Left lung (tissue), 4 donors: ENCODE measurements at regions not wholly inside any gene's neighbourhood (a gene's known extent, or its start where the extent isn't known, plus 50 kb on each side); places are given as distances from the start of the nearest gene placed in this dataset.

Source experiments
- ATAC-seq: fragments of 200-7000 bp; cut with Tn5 transposase; one replicate; pipeline ENCODE4 v1.9.1; 2020; ENCODE audit warnings: moderate library complexity
- DNase-seq, 4 donors: peaks; one replicate each; pipeline ENCODE4 v3.0.0-alpha.2; 2013 to 2020
- H3K27ac ChIP-seq, 2 donors: fragments of 200-600 bp; sonication (generic) in 1 of 2; one replicate each; pipeline versions ENCODE4 v1.5.0 to v1.8.0; 2020 to 2021
- H3K27me3 ChIP-seq, 2 donors: fragments of 200-600 bp; sonication (generic) in 1 of 2; one replicate each; pipeline versions ENCODE4 v1.5.0 to v1.8.0; 2020 to 2021
- H3K36me3 ChIP-seq, 2 donors: fragments of 200-600 bp; sonication (generic) in 1 of 2; one replicate each; pipeline versions ENCODE4 v1.5.0 to v1.8.0; 2020 to 2021
- H3K4me1 ChIP-seq, 2 donors: fragments of 200-600 bp; one replicate each; pipeline ENCODE4 v1.8.0; 2021
- H3K4me3 ChIP-seq, 2 donors: fragments of 200-600 bp; sonication (generic) in 1 of 2; one replicate each; pipeline versions ENCODE4 v1.5.0 to v1.8.0; 2020 to 2021; ENCODE audit warnings: mild to moderate bottlenecking in 1 of 2
- H3K9me3 ChIP-seq, 2 donors: fragments of 200-600 bp; sonication (generic) in 1 of 2; one replicate each; pipeline versions ENCODE4 v1.5.0 to v1.8.0; 2020 to 2021
- intact Hi-C, 2 donors: fragments of 100-400 bp; cut with DNase I; formaldehyde crosslinking; loops; one replicate each; pipeline versions ENCODE4 v1.11.2 to v1.14.2; 2022
- TF ChIP-seq, protein P1 (sequence below), 2 donors: fragments of 200-600 bp; sonication (generic) in 1 of 2; IDR thresholded peaks; one replicate each; pipeline versions ENCODE4 v1.5.0 to v1.8.0; 2021; ENCODE audit warnings: antibody characterized with exemption in 2 of 2
- donor health status: DM: no; HTN: yes; CAD: no.
- donor health status: DM: no; HTN: no; CAD: no.

DNA sequence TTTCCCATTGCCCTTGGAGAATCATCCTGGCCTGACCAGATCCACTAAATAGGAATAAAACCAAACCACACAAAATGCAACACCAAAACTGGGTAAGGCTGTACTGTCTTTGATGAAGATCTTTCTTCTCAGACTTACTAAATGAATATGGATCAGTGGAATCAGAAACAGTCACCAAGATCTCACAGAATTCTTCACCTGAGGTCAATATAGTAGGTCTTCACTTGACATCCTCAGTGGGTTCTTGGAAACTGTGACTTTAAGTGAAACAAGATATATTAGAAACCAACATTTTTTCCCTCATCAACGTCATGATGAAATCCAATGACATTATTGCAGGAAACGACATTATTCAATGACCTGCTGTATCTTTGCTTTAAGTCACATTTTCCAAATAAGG, 526.2 kb downstream of the FUT8 start:
- no peaks in the 10 kb centered on the region for H3K27me3 ChIP-seq
- intact Hi-C loops = no loop called here
- no peaks in the 10 kb centered on the region for H3K36me3 ChIP-seq
- no peaks in the 10 kb centered on the region for H3K9me3 ChIP-seq
- H3K4me1 ChIP-seq = no peaks in the 10 kb centered on the region
- ATAC-seq = no peak
- DNase-seq = no peak
- TF ChIP-seq, protein P1, sequence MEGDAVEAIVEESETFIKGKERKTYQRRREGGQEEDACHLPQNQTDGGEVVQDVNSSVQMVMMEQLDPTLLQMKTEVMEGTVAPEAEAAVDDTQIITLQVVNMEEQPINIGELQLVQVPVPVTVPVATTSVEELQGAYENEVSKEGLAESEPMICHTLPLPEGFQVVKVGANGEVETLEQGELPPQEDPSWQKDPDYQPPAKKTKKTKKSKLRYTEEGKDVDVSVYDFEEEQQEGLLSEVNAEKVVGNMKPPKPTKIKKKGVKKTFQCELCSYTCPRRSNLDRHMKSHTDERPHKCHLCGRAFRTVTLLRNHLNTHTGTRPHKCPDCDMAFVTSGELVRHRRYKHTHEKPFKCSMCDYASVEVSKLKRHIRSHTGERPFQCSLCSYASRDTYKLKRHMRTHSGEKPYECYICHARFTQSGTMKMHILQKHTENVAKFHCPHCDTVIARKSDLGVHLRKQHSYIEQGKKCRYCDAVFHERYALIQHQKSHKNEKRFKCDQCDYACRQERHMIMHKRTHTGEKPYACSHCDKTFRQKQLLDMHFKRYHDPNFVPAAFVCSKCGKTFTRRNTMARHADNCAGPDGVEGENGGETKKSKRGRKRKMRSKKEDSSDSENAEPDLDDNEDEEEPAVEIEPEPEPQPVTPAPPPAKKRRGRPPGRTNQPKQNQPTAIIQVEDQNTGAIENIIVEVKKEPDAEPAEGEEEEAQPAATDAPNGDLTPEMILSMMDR (IDR thresholded peaks at IDR 0.05) = no peak
- no peak overlapping the region for H3K4me3 ChIP-seq
- no peak overlapping the region for H3K27ac ChIP-seq

- no peaks in the 10 kb centered on the region for H3K36me3 ChIP-seq
- H3K27me3 ChIP-seq = no peaks in the 10 kb centered on the region
- intact Hi-C loops = no loop called here
- ATAC-seq (no peak), DNase-seq (no peak)
- H3K27ac ChIP-seq = no peak overlapping the region
- TF ChIP-seq, protein P1 (IDR thresholded peaks at IDR 0.05) = no peak
- no peaks in the 10 kb centered on the region for H3K4me1 ChIP-seq
- H3K9me3 ChIP-seq = no peaks in the 10 kb centered on the region
- H3K4me3 ChIP-seq = no peak overlapping the region
These were observed 526.7 kb downstream of the FUT8 start for GRCh38 chr14:65939184-65939583.

DNA sequence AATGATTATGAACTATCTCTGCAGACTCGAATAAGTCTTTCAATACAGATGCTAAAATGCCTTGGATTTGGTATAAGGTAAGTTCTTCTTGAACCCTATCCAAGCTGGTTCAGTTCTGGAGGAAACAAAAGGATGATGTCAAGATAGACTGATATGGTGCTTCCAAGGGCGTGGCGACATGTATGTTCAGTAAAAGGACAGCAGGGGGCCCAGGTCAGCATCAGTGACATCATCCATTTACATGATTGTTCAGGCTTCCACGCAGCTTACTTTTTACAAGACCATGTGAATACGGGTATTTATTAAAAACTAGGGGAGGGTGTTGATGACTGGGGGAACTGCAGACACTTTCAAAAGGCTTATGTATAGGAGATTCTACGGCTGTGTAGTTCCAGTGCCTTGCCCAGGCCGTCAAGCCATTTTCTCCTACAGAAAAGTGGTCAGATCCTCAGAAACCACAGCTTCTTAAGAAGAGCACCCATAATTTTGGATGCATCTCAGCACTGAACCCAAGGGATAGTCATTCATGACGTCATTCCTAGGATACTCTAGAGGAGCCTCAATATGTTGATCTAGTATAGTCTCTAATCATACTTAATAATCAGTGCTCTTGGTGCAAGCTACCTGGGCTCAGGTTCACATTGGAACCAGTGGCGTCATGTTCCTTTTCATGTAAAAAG, 527.7 kb downstream of the FUT8 start:
- TF ChIP-seq, protein P1 (IDR thresholded peaks at IDR 0.05) = no peak
- DNase-seq = no peak
- no peak for ATAC-seq
- H3K27me3 ChIP-seq = no peaks in the 10 kb centered on the region
- no peaks in the 10 kb centered on the region for H3K4me1 ChIP-seq
- no peaks in the 10 kb centered on the region for H3K36me3 ChIP-seq
- H3K9me3 ChIP-seq = no peaks in the 10 kb centered on the region
- H3K27ac ChIP-seq = no peak overlapping the region
- no peak overlapping the region for H3K4me3 ChIP-seq
- intact Hi-C loops = no loop called here

DNA sequence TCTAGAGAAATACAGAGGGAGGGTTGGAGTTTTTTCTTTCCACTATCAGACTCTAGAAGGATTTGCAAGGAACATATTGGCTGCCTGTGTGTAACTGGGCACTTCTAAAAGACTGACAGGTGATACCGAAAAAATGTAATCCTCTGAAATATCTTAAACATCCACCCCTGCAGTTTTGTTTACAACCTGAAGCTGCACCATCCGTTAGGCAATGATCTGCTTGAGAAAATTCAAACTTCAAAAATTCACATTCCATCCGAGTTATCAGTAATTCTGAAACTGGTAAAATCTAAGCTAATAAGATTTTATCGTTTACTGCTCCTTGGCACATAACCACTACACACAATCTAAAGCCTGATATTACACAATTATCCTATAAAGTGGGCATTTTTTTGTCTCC, 528.6 kb downstream of the FUT8 start:
- TF ChIP-seq, protein P1 (IDR thresholded peaks at IDR 0.05) = no peak
- Histone ChIP-seq H3K4me1 (no peaks in the 10 kb centered on the region), H3K9me3 (no peaks in the 10 kb centered on the region), H3K4me3 (no peak overlapping the region), H3K27me3 (no peaks in the 10 kb centered on the region), H3K36me3 (no peaks in the 10 kb centered on the region), H3K27ac (no peak overlapping the region)
- intact Hi-C loops = no loop called here
- no peak for ATAC-seq
- no peak for DNase-seq

DNA sequence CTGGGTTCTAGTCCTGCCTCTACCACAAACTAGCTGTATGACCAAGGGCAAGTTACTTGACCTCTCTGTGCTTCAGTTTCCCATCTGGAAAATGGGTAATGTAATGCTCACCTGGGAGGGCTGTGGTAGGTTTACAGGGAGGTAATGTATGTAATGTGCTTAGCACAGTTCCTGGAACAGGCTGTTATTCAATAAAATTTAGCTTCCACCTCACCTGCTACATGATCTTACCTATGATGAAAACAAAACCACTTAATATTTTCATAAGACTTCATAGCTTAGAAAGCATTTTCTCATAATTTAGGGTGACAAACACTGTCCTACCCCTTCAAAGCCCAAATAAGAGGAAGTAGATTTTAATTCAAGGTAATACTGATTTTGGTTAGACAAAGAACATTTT, 530.6 kb downstream of the FUT8 start:
- Histone ChIP-seq H3K9me3 (no peaks in the 10 kb centered on the region), H3K4me1 (no peaks in the 10 kb centered on the region), H3K27ac (no peak overlapping the region), H3K4me3 (no peak overlapping the region), H3K27me3 (peaks cover 0 to 9% of the 10 kb centered on the region in 2 donors), H3K36me3 (no peaks in the 10 kb centered on the region)
- intact Hi-C loops = no loop called here
- ATAC-seq = no peak
- TF ChIP-seq, protein P1 (IDR thresholded peaks at IDR 0.05) = no peak
- DNase-seq = no peak
